ENCODE measurements at regions not wholly inside any gene's neighbourhood (a gene's known extent, or its start where the extent isn't known, plus 50 kb on each side); places are given as distances from the start of the nearest gene placed in this dataset.

DNA sequence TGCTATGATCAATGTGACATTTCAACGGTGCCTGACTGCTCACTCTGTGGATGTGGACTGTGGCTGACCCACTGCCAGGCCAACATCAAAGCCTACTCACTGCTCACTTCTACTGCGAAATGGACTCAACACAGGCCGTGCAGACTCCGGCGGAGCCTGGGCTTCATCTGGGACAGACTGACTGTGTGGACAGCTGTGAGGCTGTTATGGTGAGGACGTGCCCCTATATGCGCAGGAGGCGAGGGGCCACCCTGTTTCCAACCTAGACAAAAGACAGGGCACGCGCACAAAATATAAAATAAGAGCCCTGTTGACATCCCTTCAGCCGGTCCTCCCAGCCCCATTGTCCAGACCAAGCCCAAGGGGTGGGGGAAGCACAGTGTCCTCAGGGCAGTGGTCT is 514.4 kb upstream of the RAB6C start:
- TF ChIP-seq POLR2A (IDR thresholded peaks at IDR 0.05), result no peak
- TF ChIP-seq, protein P1, sequence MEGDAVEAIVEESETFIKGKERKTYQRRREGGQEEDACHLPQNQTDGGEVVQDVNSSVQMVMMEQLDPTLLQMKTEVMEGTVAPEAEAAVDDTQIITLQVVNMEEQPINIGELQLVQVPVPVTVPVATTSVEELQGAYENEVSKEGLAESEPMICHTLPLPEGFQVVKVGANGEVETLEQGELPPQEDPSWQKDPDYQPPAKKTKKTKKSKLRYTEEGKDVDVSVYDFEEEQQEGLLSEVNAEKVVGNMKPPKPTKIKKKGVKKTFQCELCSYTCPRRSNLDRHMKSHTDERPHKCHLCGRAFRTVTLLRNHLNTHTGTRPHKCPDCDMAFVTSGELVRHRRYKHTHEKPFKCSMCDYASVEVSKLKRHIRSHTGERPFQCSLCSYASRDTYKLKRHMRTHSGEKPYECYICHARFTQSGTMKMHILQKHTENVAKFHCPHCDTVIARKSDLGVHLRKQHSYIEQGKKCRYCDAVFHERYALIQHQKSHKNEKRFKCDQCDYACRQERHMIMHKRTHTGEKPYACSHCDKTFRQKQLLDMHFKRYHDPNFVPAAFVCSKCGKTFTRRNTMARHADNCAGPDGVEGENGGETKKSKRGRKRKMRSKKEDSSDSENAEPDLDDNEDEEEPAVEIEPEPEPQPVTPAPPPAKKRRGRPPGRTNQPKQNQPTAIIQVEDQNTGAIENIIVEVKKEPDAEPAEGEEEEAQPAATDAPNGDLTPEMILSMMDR (IDR thresholded peaks at IDR 0.05), result no peak

All from prostate gland (tissue), 2 donors.